ENCODE measurements at regions not wholly inside any gene's neighbourhood (a gene's known extent, or its start where the extent isn't known, plus 50 kb on each side); places are given as distances from the start of the nearest gene placed in this dataset.

DNA sequence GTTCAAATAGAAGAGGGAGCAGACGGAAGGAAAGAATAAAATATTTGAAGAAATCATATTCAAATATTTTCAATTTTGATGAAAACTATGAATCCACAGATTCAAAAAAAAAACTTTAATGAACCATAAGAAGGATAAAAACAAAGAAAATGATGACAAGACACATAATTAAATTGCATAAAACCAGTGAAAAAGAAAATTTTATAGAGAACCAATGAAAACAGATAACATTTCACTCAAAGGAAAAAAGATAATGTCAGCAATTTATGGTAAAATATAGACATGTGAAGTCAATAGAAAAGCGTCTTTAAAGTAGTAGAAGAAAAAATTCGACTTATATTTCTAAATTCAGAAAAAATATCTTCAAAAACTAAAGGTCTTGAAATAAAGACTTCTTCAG, 546.5 kb upstream of the ATXN7L3B start:
- Mint-ChIP-seq H3K4me1 (no peaks in the 10 kb centered on the region), H3K36me3 (ENCODE audit: low read depth) (no peaks in the 10 kb centered on the region), H3K27ac (no peak overlapping the region), H3K9me3 (no peaks in the 10 kb centered on the region), H3K4me3 (no peak overlapping the region), H3K27me3 (ENCODE audit: insufficient read depth, low read depth, poor library complexity) (no peaks in the 10 kb centered on the region)
- H2AFZ ChIP-seq: no peak overlapping the region
- H3K36me3 ChIP-seq (ENCODE audit: insufficient read depth): no peaks in the 10 kb centered on the region
- H3K79me2 ChIP-seq (replicated peaks; ENCODE audit: insufficient read depth): no peaks in the 10 kb centered on the region
- no peaks in the 10 kb centered on the region for H4K20me1 ChIP-seq (replicated peaks; ENCODE audit: insufficient read depth)
- H3K4me3 ChIP-seq: no peak overlapping the region
- ATAC-seq (no peak), DNase-seq (ENCODE audit: low spot score) (no peak)
- no peak overlapping the region for H3K4me2 ChIP-seq
- no peaks in the 10 kb centered on the region for H3F3A ChIP-seq (replicated peaks; ENCODE audit: low read depth)
- no peaks in the 10 kb centered on the region for H3K9me2 ChIP-seq (ENCODE audit: insufficient read depth)
- no peaks in the 10 kb centered on the region for H3K4me1 ChIP-seq (ENCODE audit: insufficient read depth)
- H3K27ac ChIP-seq (ENCODE audit: low read depth): no peak overlapping the region
- TF ChIP-seq NANOG (IDR thresholded peaks at IDR 0.05; ENCODE audit: borderline replicate concordance): no peak
- TF ChIP-seq, protein P1, sequence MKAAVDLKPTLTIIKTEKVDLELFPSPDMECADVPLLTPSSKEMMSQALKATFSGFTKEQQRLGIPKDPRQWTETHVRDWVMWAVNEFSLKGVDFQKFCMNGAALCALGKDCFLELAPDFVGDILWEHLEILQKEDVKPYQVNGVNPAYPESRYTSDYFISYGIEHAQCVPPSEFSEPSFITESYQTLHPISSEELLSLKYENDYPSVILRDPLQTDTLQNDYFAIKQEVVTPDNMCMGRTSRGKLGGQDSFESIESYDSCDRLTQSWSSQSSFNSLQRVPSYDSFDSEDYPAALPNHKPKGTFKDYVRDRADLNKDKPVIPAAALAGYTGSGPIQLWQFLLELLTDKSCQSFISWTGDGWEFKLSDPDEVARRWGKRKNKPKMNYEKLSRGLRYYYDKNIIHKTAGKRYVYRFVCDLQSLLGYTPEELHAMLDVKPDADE (IDR thresholded peaks at IDR 0.05): no peak
- TF ChIP-seq, protein P2, sequence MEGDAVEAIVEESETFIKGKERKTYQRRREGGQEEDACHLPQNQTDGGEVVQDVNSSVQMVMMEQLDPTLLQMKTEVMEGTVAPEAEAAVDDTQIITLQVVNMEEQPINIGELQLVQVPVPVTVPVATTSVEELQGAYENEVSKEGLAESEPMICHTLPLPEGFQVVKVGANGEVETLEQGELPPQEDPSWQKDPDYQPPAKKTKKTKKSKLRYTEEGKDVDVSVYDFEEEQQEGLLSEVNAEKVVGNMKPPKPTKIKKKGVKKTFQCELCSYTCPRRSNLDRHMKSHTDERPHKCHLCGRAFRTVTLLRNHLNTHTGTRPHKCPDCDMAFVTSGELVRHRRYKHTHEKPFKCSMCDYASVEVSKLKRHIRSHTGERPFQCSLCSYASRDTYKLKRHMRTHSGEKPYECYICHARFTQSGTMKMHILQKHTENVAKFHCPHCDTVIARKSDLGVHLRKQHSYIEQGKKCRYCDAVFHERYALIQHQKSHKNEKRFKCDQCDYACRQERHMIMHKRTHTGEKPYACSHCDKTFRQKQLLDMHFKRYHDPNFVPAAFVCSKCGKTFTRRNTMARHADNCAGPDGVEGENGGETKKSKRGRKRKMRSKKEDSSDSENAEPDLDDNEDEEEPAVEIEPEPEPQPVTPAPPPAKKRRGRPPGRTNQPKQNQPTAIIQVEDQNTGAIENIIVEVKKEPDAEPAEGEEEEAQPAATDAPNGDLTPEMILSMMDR (conservative IDR thresholded peaks at IDR 0.05; ENCODE audit: low read depth in 2 of 2): no peak
- TF ChIP-seq EZH2phosphoT487 (IDR thresholded peaks at IDR 0.05; ENCODE audit: unreplicated experiment): no peak
- TF ChIP-seq, protein P3, sequence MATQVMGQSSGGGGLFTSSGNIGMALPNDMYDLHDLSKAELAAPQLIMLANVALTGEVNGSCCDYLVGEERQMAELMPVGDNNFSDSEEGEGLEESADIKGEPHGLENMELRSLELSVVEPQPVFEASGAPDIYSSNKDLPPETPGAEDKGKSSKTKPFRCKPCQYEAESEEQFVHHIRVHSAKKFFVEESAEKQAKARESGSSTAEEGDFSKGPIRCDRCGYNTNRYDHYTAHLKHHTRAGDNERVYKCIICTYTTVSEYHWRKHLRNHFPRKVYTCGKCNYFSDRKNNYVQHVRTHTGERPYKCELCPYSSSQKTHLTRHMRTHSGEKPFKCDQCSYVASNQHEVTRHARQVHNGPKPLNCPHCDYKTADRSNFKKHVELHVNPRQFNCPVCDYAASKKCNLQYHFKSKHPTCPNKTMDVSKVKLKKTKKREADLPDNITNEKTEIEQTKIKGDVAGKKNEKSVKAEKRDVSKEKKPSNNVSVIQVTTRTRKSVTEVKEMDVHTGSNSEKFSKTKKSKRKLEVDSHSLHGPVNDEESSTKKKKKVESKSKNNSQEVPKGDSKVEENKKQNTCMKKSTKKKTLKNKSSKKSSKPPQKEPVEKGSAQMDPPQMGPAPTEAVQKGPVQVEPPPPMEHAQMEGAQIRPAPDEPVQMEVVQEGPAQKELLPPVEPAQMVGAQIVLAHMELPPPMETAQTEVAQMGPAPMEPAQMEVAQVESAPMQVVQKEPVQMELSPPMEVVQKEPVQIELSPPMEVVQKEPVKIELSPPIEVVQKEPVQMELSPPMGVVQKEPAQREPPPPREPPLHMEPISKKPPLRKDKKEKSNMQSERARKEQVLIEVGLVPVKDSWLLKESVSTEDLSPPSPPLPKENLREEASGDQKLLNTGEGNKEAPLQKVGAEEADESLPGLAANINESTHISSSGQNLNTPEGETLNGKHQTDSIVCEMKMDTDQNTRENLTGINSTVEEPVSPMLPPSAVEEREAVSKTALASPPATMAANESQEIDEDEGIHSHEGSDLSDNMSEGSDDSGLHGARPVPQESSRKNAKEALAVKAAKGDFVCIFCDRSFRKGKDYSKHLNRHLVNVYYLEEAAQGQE (IDR thresholded peaks at IDR 0.05; ENCODE audit: unreplicated experiment): no peak
- no peak for TF ChIP-seq CREB1 (CRISPR knock-in tag; IDR thresholded peaks at IDR 0.05; ENCODE audit: low read depth)
- no peak for TF ChIP-seq ZNF331 (CRISPR knock-in tag; IDR thresholded peaks at IDR 0.05; ENCODE audit: low read depth)
- no peak for TF ChIP-seq JUNB (IDR thresholded peaks at IDR 0.05; ENCODE audit: unreplicated experiment)
- no peak for TF ChIP-seq POLR2AphosphoS5 (IDR thresholded peaks at IDR 0.05; ENCODE audit: low read depth)
- no peak for TF ChIP-seq EZH2 (IDR thresholded peaks at IDR 0.05; ENCODE audit: low read depth, unreplicated experiment)
- TF ChIP-seq STAT1 (IDR thresholded peaks at IDR 0.05; ENCODE audit: unreplicated experiment): no peak
- TF ChIP-seq, protein P4, sequence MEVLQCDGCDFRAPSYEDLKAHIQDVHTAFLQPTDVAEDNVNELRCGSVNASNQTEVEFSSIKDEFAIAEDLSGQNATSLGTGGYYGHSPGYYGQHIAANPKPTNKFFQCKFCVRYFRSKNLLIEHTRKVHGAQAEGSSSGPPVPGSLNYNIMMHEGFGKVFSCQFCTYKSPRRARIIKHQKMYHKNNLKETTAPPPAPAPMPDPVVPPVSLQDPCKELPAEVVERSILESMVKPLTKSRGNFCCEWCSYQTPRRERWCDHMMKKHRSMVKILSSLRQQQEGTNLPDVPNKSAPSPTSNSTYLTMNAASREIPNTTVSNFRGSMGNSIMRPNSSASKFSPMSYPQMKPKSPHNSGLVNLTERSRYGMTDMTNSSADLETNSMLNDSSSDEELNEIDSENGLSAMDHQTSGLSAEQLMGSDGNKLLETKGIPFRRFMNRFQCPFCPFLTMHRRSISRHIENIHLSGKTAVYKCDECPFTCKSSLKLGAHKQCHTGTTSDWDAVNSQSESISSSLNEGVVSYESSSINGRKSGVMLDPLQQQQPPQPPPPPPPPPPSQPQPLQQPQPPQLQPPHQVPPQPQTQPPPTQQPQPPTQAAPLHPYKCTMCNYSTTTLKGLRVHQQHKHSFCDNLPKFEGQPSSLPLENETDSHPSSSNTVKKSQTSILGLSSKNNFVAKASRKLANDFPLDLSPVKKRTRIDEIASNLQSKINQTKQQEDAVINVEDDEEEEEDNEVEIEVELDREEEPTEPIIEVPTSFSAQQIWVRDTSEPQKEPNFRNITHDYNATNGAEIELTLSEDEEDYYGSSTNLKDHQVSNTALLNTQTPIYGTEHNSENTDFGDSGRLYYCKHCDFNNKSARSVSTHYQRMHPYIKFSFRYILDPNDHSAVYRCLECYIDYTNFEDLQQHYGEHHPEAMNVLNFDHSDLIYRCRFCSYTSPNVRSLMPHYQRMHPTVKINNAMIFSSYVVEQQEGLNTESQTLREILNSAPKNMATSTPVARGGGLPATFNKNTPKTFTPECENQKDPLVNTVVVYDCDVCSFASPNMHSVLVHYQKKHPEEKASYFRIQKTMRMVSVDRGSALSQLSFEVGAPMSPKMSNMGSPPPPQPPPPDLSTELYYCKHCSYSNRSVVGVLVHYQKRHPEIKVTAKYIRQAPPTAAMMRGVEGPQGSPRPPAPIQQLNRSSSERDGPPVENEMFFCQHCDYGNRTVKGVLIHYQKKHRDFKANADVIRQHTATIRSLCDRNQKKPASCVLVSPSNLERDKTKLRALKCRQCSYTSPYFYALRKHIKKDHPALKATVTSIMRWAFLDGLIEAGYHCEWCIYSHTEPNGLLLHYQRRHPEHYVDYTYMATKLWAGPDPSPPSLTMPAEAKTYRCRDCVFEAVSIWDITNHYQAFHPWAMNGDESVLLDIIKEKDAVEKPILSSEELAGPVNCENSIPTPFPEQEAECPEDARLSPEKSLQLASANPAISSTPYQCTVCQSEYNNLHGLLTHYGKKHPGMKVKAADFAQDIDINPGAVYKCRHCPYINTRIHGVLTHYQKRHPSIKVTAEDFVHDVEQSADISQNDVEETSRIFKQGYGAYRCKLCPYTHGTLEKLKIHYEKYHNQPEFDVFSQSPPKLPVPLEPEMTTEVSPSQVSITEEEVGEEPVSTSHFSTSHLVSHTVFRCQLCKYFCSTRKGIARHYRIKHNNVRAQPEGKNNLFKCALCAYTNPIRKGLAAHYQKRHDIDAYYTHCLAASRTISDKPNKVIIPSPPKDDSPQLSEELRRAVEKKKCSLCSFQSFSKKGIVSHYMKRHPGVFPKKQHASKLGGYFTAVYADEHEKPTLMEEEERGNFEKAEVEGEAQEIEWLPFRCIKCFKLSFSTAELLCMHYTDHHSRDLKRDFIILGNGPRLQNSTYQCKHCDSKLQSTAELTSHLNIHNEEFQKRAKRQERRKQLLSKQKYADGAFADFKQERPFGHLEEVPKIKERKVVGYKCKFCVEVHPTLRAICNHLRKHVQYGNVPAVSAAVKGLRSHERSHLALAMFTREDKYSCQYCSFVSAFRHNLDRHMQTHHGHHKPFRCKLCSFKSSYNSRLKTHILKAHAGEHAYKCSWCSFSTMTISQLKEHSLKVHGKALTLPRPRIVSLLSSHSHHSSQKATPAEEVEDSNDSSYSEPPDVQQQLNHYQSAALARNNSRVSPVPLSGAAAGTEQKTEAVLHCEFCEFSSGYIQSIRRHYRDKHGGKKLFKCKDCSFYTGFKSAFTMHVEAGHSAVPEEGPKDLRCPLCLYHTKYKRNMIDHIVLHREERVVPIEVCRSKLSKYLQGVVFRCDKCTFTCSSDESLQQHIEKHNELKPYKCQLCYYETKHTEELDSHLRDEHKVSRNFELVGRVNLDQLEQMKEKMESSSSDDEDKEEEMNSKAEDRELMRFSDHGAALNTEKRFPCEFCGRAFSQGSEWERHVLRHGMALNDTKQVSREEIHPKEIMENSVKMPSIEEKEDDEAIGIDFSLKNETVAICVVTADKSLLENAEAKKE (CRISPR knock-in tag; IDR thresholded peaks at IDR 0.05): no peak
- no peak for TF ChIP-seq ZNF114 (CRISPR knock-in tag; IDR thresholded peaks at IDR 0.05)
- no peaks in the 10 kb centered on the region for H3K27me3 ChIP-seq (ENCODE audit: insufficient read depth)

Measured in GM23338 (cell line).